ENCODE measurements at regions not wholly inside any gene's neighbourhood (a gene's known extent, or its start where the extent isn't known, plus 50 kb on each side); places are given as distances from the start of the nearest gene placed in this dataset.

- TF ChIP-seq CTCF (IDR thresholded peaks at IDR 0.05) = no peak
- TF ChIP-seq POLR2A (IDR thresholded peaks at IDR 0.05) = no peak
These were observed 147.3 kb downstream of the TRIM27 start for GRCh38 chr6:28776269-28777146.
